GM12878 (cell line): ENCODE measurements at regions not wholly inside any gene's neighbourhood (a gene's known extent, or its start where the extent isn't known, plus 50 kb on each side); places are given as distances from the start of the nearest gene placed in this dataset.

Source experiments
- ATAC-seq: fragments of 200-7000 bp; cut with Tn5 transposase; 3 replicates; pipeline ENCODE4 v1.9.1; 2020; ENCODE audit warnings: mild to moderate bottlenecking, moderate library complexity
- BruUV-seq: library from RNA; stranded (reverse); fragments of 400-500 nt; replicated peaks from 2 replicates; lab custom pipeline; 2021; lab: Mats Ljungman, UMichigan
- CTCF ChIA-PET: fragments of 300-600 bp; sonication (Branson Sonifier 250); formaldehyde crosslinking; extraction: SDS; loops from one replicate; lab custom pipeline; 2021; ENCODE audit warnings: inconsistent platforms; lab: Yijun Ruan, JAX
- POLR2A ChIA-PET: fragments of 350-600 bp; formaldehyde crosslinking; extraction: SDS; loops from one replicate; lab custom pipeline; 2021; ENCODE audit warnings: inconsistent platforms; lab: Charles Lee
- RAD21 ChIA-PET: fragments of 300-600 bp; sonication (Branson Sonifier 250); formaldehyde crosslinking; loops from one replicate; lab custom pipeline; 2023; ENCODE audit warnings: antibody characterized with exemption; ENCODE audit not compliant: unreplicated experiment; lab: Charles Lee
- SMC1A ChIA-PET: fragments of 300-600 bp; sonication (Branson Sonifier 250); formaldehyde crosslinking; loops from one replicate; lab custom pipeline; 2023; ENCODE audit not compliant: unreplicated experiment, uncharacterized antibody; lab: Charles Lee
- DNase-seq: peaks from one replicate; pipeline ENCODE4 v3.0.0-alpha.2; 2011; ENCODE audit warnings: low read depth, low spot score
- FAIRE-seq: peaks from 3 replicates; lab custom pipeline; 2011; peaks lifted over from hg19 to GRCh38; lab: Jason Lieb, UNC
- H2AFZ ChIP-seq: 2 replicates; pipeline ENCODE4 v1.6.0; 2011; ENCODE audit warnings: low read depth, low read length, control low read depth; ENCODE audit not compliant: control insufficient read depth
- H3K27ac ChIP-seq: 2 replicates; pipeline ENCODE4 v1.5.1; 2011; ENCODE audit warnings: control low read depth; ENCODE audit not compliant: control insufficient read depth, insufficient read depth
- H3K27me3 ChIP-seq, 2 experiments: replicated peaks in 1 of 2; 2 replicates each; pipeline versions ENCODE4 v1.6.0 to v1.6.1; 2011; ENCODE audit warnings: low read length in 1 of 2; ENCODE audit not compliant: control insufficient read depth in 2 of 2, insufficient read depth in 2 of 2
- H3K36me3 ChIP-seq, 2 experiments: 2 replicates each; pipeline ENCODE4 v1.5.1; 2011; ENCODE audit warnings: low read length in 1 of 2; ENCODE audit not compliant: control insufficient read depth in 2 of 2, insufficient read depth in 2 of 2
- H3K4me1 ChIP-seq: 2 replicates; pipeline ENCODE4 v1.6.1; 2011; ENCODE audit warnings: mild to moderate bottlenecking, low read length, moderate library complexity, mixed read lengths; ENCODE audit not compliant: control insufficient read depth, insufficient read depth
- H3K4me2 ChIP-seq: 2 replicates; pipeline ENCODE4 v1.6.0; 2011; ENCODE audit warnings: control low read depth; ENCODE audit not compliant: control insufficient read depth, insufficient read depth
- H3K4me3 ChIP-seq: fragments of 200-600 bp; sonication (generic); 2 replicates; pipeline ENCODE4 v1.5.1; 2016
- H3K79me2 ChIP-seq: 2 replicates; pipeline ENCODE4 v1.6.0; 2011; ENCODE audit warnings: low read length; ENCODE audit not compliant: control insufficient read depth, insufficient read depth
- H3K9ac ChIP-seq: 2 replicates; pipeline ENCODE4 v1.8.0; 2011; ENCODE audit warnings: low read length, control low read depth, mixed read lengths; ENCODE audit not compliant: control insufficient read depth, insufficient read depth
- H3K9me3 ChIP-seq: replicated peaks from 3 replicates; pipeline ENCODE4 v1.5.1; 2011; ENCODE audit warnings: mild to moderate bottlenecking, low read length; ENCODE audit not compliant: control insufficient read depth, insufficient read depth
- H4K20me1 ChIP-seq: 2 replicates; pipeline ENCODE4 v1.6.0; 2011; ENCODE audit not compliant: control insufficient read depth, insufficient read depth
- GABPA ChIP-seq: IDR thresholded peaks from 2 replicates; pipeline ENCODE4 v1.6.1; 2014; ENCODE audit warnings: antibody characterized with exemption, low read depth, mild to moderate bottlenecking, inconsistent platforms
- HDAC2 ChIP-seq: fragments of 200-600 bp; sonication (generic); IDR thresholded peaks from 2 replicates; pipeline ENCODE4 v1.6.1; 2017
- IRF5 ChIP-seq: fragments of 450-650 bp; IDR thresholded peaks from 2 replicates; pipeline ENCODE4 v1.6.1; 2017; ENCODE audit warnings: borderline replicate concordance
- MEF2B ChIP-seq: fragments of 450-650 bp; IDR thresholded peaks from 2 replicates; pipeline ENCODE4 v1.6.1; 2018; ENCODE audit warnings: mild to moderate bottlenecking, moderate library complexity; ENCODE audit not compliant: partially characterized antibody, poor library complexity, severe bottlenecking
- NFXL1 ChIP-seq: fragments of 450-650 bp; IDR thresholded peaks from 2 replicates; pipeline ENCODE4 v1.6.1; 2017; ENCODE audit warnings: antibody characterized with exemption, mild to moderate bottlenecking, borderline replicate concordance
- NR2C2 ChIP-seq: IDR thresholded peaks from 2 replicates; pipeline ENCODE4 v1.6.1; 2011; ENCODE audit warnings: borderline replicate concordance, low read depth; ENCODE audit not compliant: control insufficient read depth, insufficient read length
- PBX3 ChIP-seq: IDR thresholded peaks from 2 replicates; pipeline ENCODE4 v1.6.1; 2011; ENCODE audit warnings: mild to moderate bottlenecking, low read depth, low read length, moderate library complexity; ENCODE audit not compliant: insufficient replicate concordance
- POLR2AphosphoS5 ChIP-seq: IDR thresholded peaks from 2 replicates; pipeline ENCODE4 v1.6.1; 2011; ENCODE audit warnings: mild to moderate bottlenecking, low read length, inconsistent platforms
- PRDM15 ChIP-seq: fragments of 450-650 bp; formaldehyde crosslinking; IDR thresholded peaks from 2 replicates; pipeline ENCODE4 v1.4.0; 2020; ENCODE audit warnings: mild to moderate bottlenecking, moderate library complexity
- RCOR1 ChIP-seq: conservative IDR thresholded peaks from 2 replicates; pipeline ENCODE4 v1.6.1; 2012; ENCODE audit warnings: low read depth, low read length, improper control_type of control experiment
- SIX5 ChIP-seq: IDR thresholded peaks from 2 replicates; pipeline ENCODE4 v1.6.1; 2011; ENCODE audit warnings: mild to moderate bottlenecking, low read depth, low read length, moderate library complexity; ENCODE audit not compliant: severe bottlenecking
- TCF7 ChIP-seq: IDR thresholded peaks from 2 replicates; pipeline ENCODE4 v1.6.1; 2014; ENCODE audit warnings: antibody characterized with exemption, borderline replicate concordance
- ZNF592 ChIP-seq: fragments of 450-650 bp; IDR thresholded peaks from 2 replicates; pipeline ENCODE4 v1.6.1; 2017; ENCODE audit warnings: mild to moderate bottlenecking, moderate library complexity
- WGBS: methylation state at CpG from one replicate; pipeline ENCODE4 v1.1.6; 2016; ENCODE audit warnings: low lambda C conversion rate; ENCODE audit not compliant: insufficient replicate concordance, insufficient coverage; ENCODE audit errors: missing lambda C conversion rate; 5-methylcytosine and 5-hydroxymethylcytosine counted together
- in situ Hi-C: fragments of 300-500 bp; cut with MboI; formaldehyde crosslinking; loops from 9 replicates; pipeline ENCODE4 v1.14.3; 2018; ENCODE audit warnings: mixed read lengths
- intact Hi-C: fragments of 100-400 bp; cut with micrococcal nuclease; formaldehyde crosslinking; loops from one replicate; pipeline ENCODE4 v1.14.2; 2022; ENCODE audit not compliant: unreplicated experiment

GRCh38 chr17:14452856-14453255 lies 152.0 kb downstream of the HS3ST3B1 start (continued):
- TF ChIP-seq PRDM15 (CRISPR knock-in tag), result no peak
- TF ChIP-seq TCF7, result no peak
- TF ChIP-seq NFXL1, result no peak
- no peak for TF ChIP-seq NR2C2
- TF ChIP-seq PBX3, result no peak
- no peak for TF ChIP-seq HDAC2

GRCh38 chr17:14451729-14452191 lies 150.9 kb downstream of the HS3ST3B1 start:
- Histone ChIP-seq H3K4me3 (no peak overlapping the region), H3K36me3 (no peaks in the 10 kb centered on the region), H3K9ac (no peak overlapping the region), H3K27me3 (no peaks in the 10 kb centered on the region), H3K4me1 (no peaks in the 10 kb centered on the region), H4K20me1 (no peaks in the 10 kb centered on the region), H3K9me3 (no peaks in the 10 kb centered on the region), H3K4me2 (no peak overlapping the region), H3K79me2 (no peaks in the 10 kb centered on the region), H3K27ac (no peak overlapping the region), H2AFZ (no peak overlapping the region)
- ChIA-PET POLR2A (no interaction called here), RAD21 (no interaction called here), SMC1A (no interaction called here), CTCF (no interaction called here)
- 38% methylated on average over 11 of the region's 11 CpGs for WGBS
- no TSS peak for BruUV-seq
- FAIRE-seq, result no peak
- intact Hi-C loops, result no loop called here
- DNase-seq, result no peak
- in situ Hi-C loops, result no loop called here
- no peak for ATAC-seq
- TF ChIP-seq IRF5 (no peak), SIX5 (no peak), RCOR1 (no peak), POLR2AphosphoS5 (no peak), ZNF592 (no peak), MEF2B (no peak), GABPA (no peak)
